OCI-LY1 (cell line): ENCODE measurements at regions not wholly inside any gene's neighbourhood (a gene's known extent, or its start where the extent isn't known, plus 50 kb on each side); places are given as distances from the start of the nearest gene placed in this dataset.

Source experiments
- EZH2 ChIP-seq: fragments of 200-600 bp; sonication (generic), shearing (Covaris generic); IDR thresholded peaks from 2 replicates; pipeline ENCODE4 v1.8.0; 2017; ENCODE audit warnings: borderline replicate concordance, mixed run types, mild to moderate bottlenecking, antibody characterized with exemption, low read length, moderate library complexity, mixed read lengths
- TF ChIP-seq, protein P1 (sequence below): fragments of 200-600 bp; sonication (generic), shearing (Covaris generic); IDR thresholded peaks from 2 replicates; pipeline ENCODE4 v1.5.1; 2017; ENCODE audit warnings: mild to moderate bottlenecking, antibody characterized with exemption, low read length, moderate library complexity, mixed read lengths

DNA sequence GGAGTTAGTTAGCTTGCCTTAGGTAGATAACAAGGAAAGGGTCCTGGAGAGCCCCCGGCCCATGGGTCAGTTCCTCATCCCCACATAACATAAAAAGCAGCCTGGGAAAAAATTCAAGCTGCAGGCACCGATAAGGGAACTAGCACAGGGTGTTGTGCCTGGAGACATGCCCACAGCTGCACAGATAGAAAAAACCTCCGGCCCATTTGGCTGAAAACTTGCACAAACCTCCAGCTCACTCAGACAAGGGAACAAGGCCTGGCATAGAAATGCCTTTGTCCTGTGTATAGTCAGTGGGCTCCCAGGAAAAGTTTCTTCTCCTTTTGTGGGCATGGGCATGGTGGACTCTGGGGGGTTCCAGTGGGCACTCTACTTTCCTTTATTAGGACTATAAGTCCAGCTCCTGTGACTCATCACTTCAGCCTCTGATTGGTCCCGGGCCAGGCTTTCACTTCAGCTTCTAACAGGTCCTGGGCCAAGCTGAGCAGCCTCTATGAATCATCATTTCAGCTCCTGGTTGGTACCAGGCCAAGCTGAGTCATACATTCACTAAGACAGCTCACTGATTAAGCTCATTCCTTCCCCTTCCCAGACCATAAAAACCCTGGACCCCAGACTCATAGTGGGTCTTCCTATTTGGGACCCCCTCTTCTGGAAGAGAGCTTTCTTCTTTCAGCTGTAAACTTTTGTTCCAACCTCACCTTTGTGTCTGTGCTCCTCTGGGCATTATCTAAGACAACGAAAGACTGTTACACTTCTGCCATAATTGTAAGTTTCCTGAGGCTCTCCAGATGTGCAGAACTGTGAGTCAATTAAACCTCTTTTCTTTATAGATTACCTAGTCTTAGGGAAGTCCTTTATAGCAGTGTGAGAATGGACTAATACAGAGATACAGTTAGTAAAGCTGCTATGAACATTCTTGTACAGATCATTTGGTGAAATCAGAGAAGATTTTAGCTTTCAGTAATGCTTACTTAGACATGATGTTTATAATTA, 348.0 kb upstream of the DPPA4 start:
- TF ChIP-seq, protein P1, sequence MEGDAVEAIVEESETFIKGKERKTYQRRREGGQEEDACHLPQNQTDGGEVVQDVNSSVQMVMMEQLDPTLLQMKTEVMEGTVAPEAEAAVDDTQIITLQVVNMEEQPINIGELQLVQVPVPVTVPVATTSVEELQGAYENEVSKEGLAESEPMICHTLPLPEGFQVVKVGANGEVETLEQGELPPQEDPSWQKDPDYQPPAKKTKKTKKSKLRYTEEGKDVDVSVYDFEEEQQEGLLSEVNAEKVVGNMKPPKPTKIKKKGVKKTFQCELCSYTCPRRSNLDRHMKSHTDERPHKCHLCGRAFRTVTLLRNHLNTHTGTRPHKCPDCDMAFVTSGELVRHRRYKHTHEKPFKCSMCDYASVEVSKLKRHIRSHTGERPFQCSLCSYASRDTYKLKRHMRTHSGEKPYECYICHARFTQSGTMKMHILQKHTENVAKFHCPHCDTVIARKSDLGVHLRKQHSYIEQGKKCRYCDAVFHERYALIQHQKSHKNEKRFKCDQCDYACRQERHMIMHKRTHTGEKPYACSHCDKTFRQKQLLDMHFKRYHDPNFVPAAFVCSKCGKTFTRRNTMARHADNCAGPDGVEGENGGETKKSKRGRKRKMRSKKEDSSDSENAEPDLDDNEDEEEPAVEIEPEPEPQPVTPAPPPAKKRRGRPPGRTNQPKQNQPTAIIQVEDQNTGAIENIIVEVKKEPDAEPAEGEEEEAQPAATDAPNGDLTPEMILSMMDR = no peak
- TF ChIP-seq EZH2 = no peak
